RWPE1 (cell line): ENCODE measurements at regions not wholly inside any gene's neighbourhood (a gene's known extent, or its start where the extent isn't known, plus 50 kb on each side); places are given as distances from the start of the nearest gene placed in this dataset.

Source experiments
- CTCF ChIA-PET: fragments of 350-600 bp; sonication (Branson Sonifier 250); formaldehyde crosslinking; extraction: SDS; loops from one replicate; lab custom pipeline; 2021; lab: Yijun Ruan, JAX
- POLR2A ChIA-PET: fragments of 400-600 bp; formaldehyde crosslinking; extraction: SDS; loops from one replicate; lab custom pipeline; 2020; ENCODE audit warnings: antibody characterized with exemption; ENCODE audit not compliant: low non-redundant PET; lab: Yijun Ruan, JAX
- DNase-seq: peaks from one replicate; pipeline ENCODE4 v3.0.0; 2012; ENCODE audit warnings: low spot score
- H3K27ac ChIP-seq: fragments of 450-650 bp; 2 replicates; pipeline ENCODE4 v1.5.1; 2017
- CTCF ChIP-seq: fragments of 450-650 bp; conservative IDR thresholded peaks from 2 replicates; pipeline ENCODE4 v1.5.1; 2017; ENCODE audit warnings: low read depth, mild to moderate bottlenecking

- no peak overlapping the region for H3K27ac ChIP-seq
- ChIA-PET CTCF (no interaction called here), POLR2A (no interaction called here)
- TF ChIP-seq CTCF, result no peak
- DNase-seq, result no peak
Measured at GRCh38 chr14:26761532-26761931, 163.7 kb upstream of the NOVA1 start.

- no peak for TF ChIP-seq CTCF
- CTCF ChIA-PET, result no interaction called here
- DNase-seq, result no peak
- H3K27ac ChIP-seq, result no peak overlapping the region
- POLR2A ChIA-PET, result no interaction called here
Measured at GRCh38 chr14:26765301-26765700, 167.5 kb upstream of the NOVA1 start.

GRCh38 chr14:26765768-26766520, 168.1 kb upstream of the NOVA1 start:
- ChIA-PET CTCF (interaction anchor here (0.6 kb wide), 1 partner anchor 127 kb away, joined by 3 read pairs; no protein-coding TSS in a partner anchor), POLR2A (no interaction called here)
- no peak for TF ChIP-seq CTCF
- H3K27ac ChIP-seq, result no peak overlapping the region
- DNase-seq, result no peak

- H3K27ac ChIP-seq, result no peak overlapping the region
- DNase-seq, result no peak
- POLR2A ChIA-PET, result no interaction called here
- CTCF ChIA-PET, result no interaction called here
- no peak for TF ChIP-seq CTCF
Measured at GRCh38 chr14:26766726-26767125, 168.9 kb upstream of the NOVA1 start.

- no peak overlapping the region for H3K27ac ChIP-seq
- ChIA-PET POLR2A (no interaction called here), CTCF (no interaction called here)
- TF ChIP-seq CTCF, result no peak
- DNase-seq, result peak; percentile 31
Measured at GRCh38 chr14:26773906-26774593, 176.2 kb upstream of the NOVA1 start.

- CTCF ChIA-PET, result no interaction called here
- POLR2A ChIA-PET, result no interaction called here
- no peak for TF ChIP-seq CTCF
- H3K27ac ChIP-seq, result no peak overlapping the region
- peak; percentile 7 for DNase-seq
Measured at GRCh38 chr14:26775765-26776563, 178.1 kb upstream of the NOVA1 start.
